K562 (cell line): ENCODE measurements at regions not wholly inside any gene's neighbourhood (a gene's known extent, or its start where the extent isn't known, plus 50 kb on each side); places are given as distances from the start of the nearest gene placed in this dataset.

Source experiments
- ATAC-seq: fragments of 200-7000 bp; cut with Tn5 transposase; 3 replicates; pipeline ENCODE4 v1.9.1; 2020; ENCODE audit warnings: moderate library complexity
- BruUV-seq: library from RNA; stranded (reverse); fragments of 400-500 nt; replicated peaks from 2 replicates; lab custom pipeline; 2021; lab: Mats Ljungman, UMichigan
- CTCF ChIA-PET: fragments of 300-600 bp; formaldehyde crosslinking; extraction: SDS; loops from one replicate; lab custom pipeline; 2021; ENCODE audit warnings: low intra/inter-chr PET ratio; lab: Yijun Ruan, JAX
- POLR2A ChIA-PET: fragments of 300-600, 350-650 bp; sonication (Branson Sonifier 250); formaldehyde crosslinking; extraction: SDS; loops from one replicate; lab custom pipeline; 2021; ENCODE audit warnings: antibody characterized with exemption, inconsistent platforms; lab: Yijun Ruan, JAX
- DNase-seq, 4 experiments: peaks; one replicate each; pipeline versions ENCODE4 v3.0.0 to v3.0.0-alpha.2; 2011 to 2018; ENCODE audit warnings: low spot score in 3 of 4, mixed read lengths in 3 of 4; ENCODE audit errors: extremely low read depth in 1 of 4
- FAIRE-seq: peaks from 2 replicates; lab custom pipeline; 2011; peaks lifted over from hg19 to GRCh38; lab: Jason Lieb, UNC
- H2AFZ ChIP-seq: 2 replicates; pipeline ENCODE4 v1.6.0; 2011; ENCODE audit warnings: low read depth, low read length, control low read depth, inconsistent platforms
- H3K27ac ChIP-seq: fragments of 200-600 bp; 3 replicates; pipeline ENCODE4 v1.8.0; 2011; ENCODE audit warnings: low read depth, mild to moderate bottlenecking, control low read depth, inconsistent platforms, low read length, moderate library complexity, mixed read lengths; ENCODE audit errors: extremely low read depth
- H3K27me3 ChIP-seq, 2 experiments: fragments of 300-600 bp in 1 of 2; 2 replicates in 1 of 2; 3 replicates in 1 of 2; pipeline versions ENCODE4 v1.6.0 to v1.8.0; 2011; ENCODE audit warnings: inconsistent platforms in 2 of 2, low read length in 2 of 2, mild to moderate bottlenecking in 1 of 2, mixed read lengths in 1 of 2, moderate library complexity in 1 of 2; ENCODE audit not compliant: control insufficient read depth in 2 of 2, insufficient read depth in 2 of 2
- H3K36me3 ChIP-seq: fragments of 300-600 bp; 3 replicates; pipeline ENCODE4 v1.8.0; 2011; ENCODE audit warnings: mild to moderate bottlenecking, low read length, inconsistent platforms; ENCODE audit not compliant: control insufficient read depth, insufficient read depth
- H3K4me1 ChIP-seq, 2 experiments: fragments of 200-600 bp in 1 of 2; replicated peaks in 1 of 2; 2 replicates in 1 of 2; 3 replicates in 1 of 2; pipeline versions ENCODE4 v1.5.1 to v1.8.0; 2011; ENCODE audit warnings: inconsistent platforms in 2 of 2, low read length in 2 of 2, mild to moderate bottlenecking in 1 of 2, mixed read lengths in 1 of 2, moderate library complexity in 1 of 2; ENCODE audit not compliant: control insufficient read depth in 2 of 2, insufficient read depth in 2 of 2
- H3K4me2 ChIP-seq: 2 replicates; pipeline ENCODE4 v1.6.1; 2011; ENCODE audit warnings: low read length, control low read depth, inconsistent platforms, mixed read lengths; ENCODE audit not compliant: insufficient read depth
- H3K4me3 ChIP-seq: fragments of 200-600 bp; sonication (generic), shearing (Covaris generic); 2 replicates; pipeline ENCODE4 v1.5.1; 2016; ENCODE audit warnings: control low read depth, inconsistent platforms
- H3K79me2 ChIP-seq: fragments of 200-600 bp; 3 replicates; pipeline ENCODE4 v1.8.0; 2011; ENCODE audit warnings: low read length, inconsistent platforms; ENCODE audit not compliant: control insufficient read depth, insufficient read depth
- H3K9ac ChIP-seq, 2 experiments: 2 replicates each; pipeline versions ENCODE4 v1.6.0 to v1.6.1; 2011; ENCODE audit warnings: low read depth in 2 of 2, low read length in 2 of 2, control low read depth in 1 of 2, inconsistent platforms in 1 of 2, mild to moderate bottlenecking in 1 of 2, mixed read lengths in 1 of 2; ENCODE audit not compliant: insufficient read depth in 1 of 2
- H3K9me1 ChIP-seq: one replicate; pipeline ENCODE4 v1.6.0; 2011; ENCODE audit warnings: inconsistent platforms, mild to moderate bottlenecking, low read length, moderate library complexity; ENCODE audit not compliant: control insufficient read depth, insufficient read depth
- H3K9me3 ChIP-seq: replicated peaks from 2 replicates; pipeline ENCODE4 v1.5.1; 2011; ENCODE audit warnings: low read depth, low read length, inconsistent platforms; ENCODE audit not compliant: control insufficient read depth, insufficient read depth
- H4K20me1 ChIP-seq: replicated peaks from 2 replicates; pipeline ENCODE4 v1.6.1; 2011; ENCODE audit warnings: low read length, inconsistent platforms, mixed read lengths; ENCODE audit not compliant: control insufficient read depth, insufficient read depth
- CEBPB ChIP-seq: fragments of 450-650 bp; IDR thresholded peaks from 2 replicates; pipeline ENCODE4 v1.6.1; 2016; ENCODE audit warnings: missing genetic modification characterization, missing compliant biosample characterization
- ETV6 ChIP-seq, 3 experiments: fragments of 150-350 bp in 1 of 3; sonication (generic) in 1 of 3; formaldehyde crosslinking in 1 of 3; IDR thresholded peaks; 2 replicates each; pipeline versions ENCODE4 v1.6.1 to v1.8.0; 2014 to 2022; ENCODE audit warnings: borderline replicate concordance in 2 of 3, low read depth in 2 of 3, antibody characterized with exemption in 1 of 3, low read length in 1 of 3, mild to moderate bottlenecking in 1 of 3, missing genetic modification reagents in 1 of 3
- HMBOX1 ChIP-seq: sonication (generic); IDR thresholded peaks from 2 replicates; pipeline ENCODE4 v1.6.1; 2016
- MLLT1 ChIP-seq, 2 experiments: fragments of 450-650 bp; IDR thresholded peaks; 2 replicates each; pipeline ENCODE4 v1.6.1; 2016
- NCOA2 ChIP-seq, 2 experiments: fragments of 450-650 bp; IDR thresholded peaks; 2 replicates each; pipeline ENCODE4 v1.6.1; 2018; ENCODE audit warnings: mild to moderate bottlenecking in 2 of 2, moderate library complexity in 1 of 2; ENCODE audit not compliant: partially characterized antibody in 2 of 2
- PKNOX1 ChIP-seq: fragments of 450-650 bp; IDR thresholded peaks from 2 replicates; pipeline ENCODE4 v1.6.1; 2016
- PRMT5 ChIP-seq: sonication (generic); formaldehyde crosslinking; IDR thresholded peaks from 2 replicates; pipeline ENCODE4 v1.5.0; 2020; ENCODE audit warnings: missing genetic modification reagents
- SREBF1 ChIP-seq: fragments of 150-350 bp; IDR thresholded peaks from 2 replicates; pipeline ENCODE4 v1.6.1; 2014; ENCODE audit warnings: antibody characterized with exemption, low read depth, low read length, borderline replicate concordance
- U2AF1 ChIP-seq: fragments of 200-400 bp; formaldehyde crosslinking; optimal IDR thresholded peaks from 2 replicates; pipeline ENCODE3; 2017; ENCODE audit warnings: mild to moderate bottlenecking, low read depth, low read length, moderate library complexity
- U2AF2 ChIP-seq: fragments of 200-400 bp; formaldehyde crosslinking; optimal IDR thresholded peaks from 2 replicates; pipeline ENCODE3; 2017; ENCODE audit warnings: low read depth, mild to moderate bottlenecking, low read length
- YBX1 ChIP-seq: fragments of 450-650 bp; IDR thresholded peaks from 2 replicates; pipeline ENCODE4 v1.7.1; 2016; ENCODE audit warnings: mild to moderate bottlenecking
- ZNF696 ChIP-seq: fragments of 250-450 bp; sonication (Bioruptor Pico); conservative IDR thresholded peaks from 2 replicates; pipeline ENCODE4 v1.4.0; 2020; ENCODE audit warnings: mild to moderate bottlenecking, moderate library complexity
- WGBS: fragments of 100-300 bp; shearing (Covaris generic); methylation state at CpG from one replicate; pipeline ENCODE4 v1.1.6; 2016; ENCODE audit warnings: low coverage, mixed read lengths; ENCODE audit not compliant: insufficient coverage; ENCODE audit errors: missing lambda C conversion rate; 5-methylcytosine and 5-hydroxymethylcytosine counted together
- in situ Hi-C: fragments of 300-500 bp; cut with MboI; formaldehyde crosslinking; loops from 4 replicates; pipeline ENCODE4 v1.15.0; 2018; ENCODE audit warnings: inconsistent platforms, mixed read lengths
- intact Hi-C: fragments of 100-400 bp; cut with micrococcal nuclease; formaldehyde crosslinking; loops from 2 replicates; pipeline ENCODE4 v1.14.2; 2022
- TF ChIP-seq, protein P1 (sequence below): sonication (generic); formaldehyde crosslinking; IDR thresholded peaks from 2 replicates; pipeline ENCODE4 v1.8.0; 2022; ENCODE audit warnings: missing genetic modification reagents, mild to moderate bottlenecking, borderline replicate concordance

GRCh38 chr2:217222309-217222910 lies 362.5 kb upstream of the TNP1 start (continued):
- TF ChIP-seq MLLT1 (IDR thresholded peaks at IDR 0.05) = peak in 1 of 2 experiments; percentile 93; a peak in 2 of 4 replicates
- TF ChIP-seq HMBOX1 = no peak

- 30% methylated on average over 3 of the region's 5 CpGs for WGBS
- H4K20me1 ChIP-seq = no peaks in the 10 kb centered on the region
- in situ Hi-C loops (no loop called here), intact Hi-C loops (no loop called here)
- H2AFZ ChIP-seq = no peak overlapping the region
- H3K9me1 ChIP-seq = no peaks in the 10 kb centered on the region
- H3K9me3 ChIP-seq = no peaks in the 10 kb centered on the region
- POLR2A ChIA-PET = interaction anchor here (0.7 kb wide), 1 partner anchor 62 kb away, joined by 4 read pairs; no protein-coding TSS in a partner anchor
- no TSS peak for BruUV-seq
- H3K36me3 ChIP-seq = no peaks in the 10 kb centered on the region
- CTCF ChIA-PET = no interaction called here
- H3K27ac ChIP-seq = no peak overlapping the region
- peaks cover 0 to 17% of the 10 kb centered on the region in 2 experiments for H3K4me1 ChIP-seq
- no peak for DNase-seq
- no peak overlapping the region for H3K4me2 ChIP-seq
- H3K9ac ChIP-seq = no peak overlapping the region
- no peaks in the 10 kb centered on the region for H3K79me2 ChIP-seq
- no peak overlapping the region for H3K4me3 ChIP-seq
- ATAC-seq = no peak
- FAIRE-seq = no peak
- no peaks in the 10 kb centered on the region for H3K27me3 ChIP-seq
- TF ChIP-seq, protein P1, sequence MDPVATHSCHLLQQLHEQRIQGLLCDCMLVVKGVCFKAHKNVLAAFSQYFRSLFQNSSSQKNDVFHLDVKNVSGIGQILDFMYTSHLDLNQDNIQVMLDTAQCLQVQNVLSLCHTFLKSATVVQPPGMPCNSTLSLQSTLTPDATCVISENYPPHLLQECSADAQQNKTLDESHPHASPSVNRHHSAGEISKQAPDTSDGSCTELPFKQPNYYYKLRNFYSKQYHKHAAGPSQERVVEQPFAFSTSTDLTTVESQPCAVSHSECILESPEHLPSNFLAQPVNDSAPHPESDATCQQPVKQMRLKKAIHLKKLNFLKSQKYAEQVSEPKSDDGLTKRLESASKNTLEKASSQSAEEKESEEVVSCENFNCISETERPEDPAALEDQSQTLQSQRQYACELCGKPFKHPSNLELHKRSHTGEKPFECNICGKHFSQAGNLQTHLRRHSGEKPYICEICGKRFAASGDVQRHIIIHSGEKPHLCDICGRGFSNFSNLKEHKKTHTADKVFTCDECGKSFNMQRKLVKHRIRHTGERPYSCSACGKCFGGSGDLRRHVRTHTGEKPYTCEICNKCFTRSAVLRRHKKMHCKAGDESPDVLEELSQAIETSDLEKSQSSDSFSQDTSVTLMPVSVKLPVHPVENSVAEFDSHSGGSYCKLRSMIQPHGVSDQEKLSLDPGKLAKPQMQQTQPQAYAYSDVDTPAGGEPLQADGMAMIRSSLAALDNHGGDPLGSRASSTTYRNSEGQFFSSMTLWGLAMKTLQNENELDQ (CRISPR knock-in tag) = no peak
- TF ChIP-seq PRMT5 (CRISPR knock-in tag) (no peak), ZNF696 (CRISPR knock-in tag) (no peak), U2AF1 (no peak), SREBF1 (no peak), U2AF2 (no peak), ETV6 (IDR thresholded peaks at IDR 0.05; ENCODE audit: borderline replicate concordance in 1 of 2, low read depth in 2 of 2, low read length in 1 of 2) (no peak), ETV6 (CRISPR knock-in tag; IDR thresholded peaks at IDR 0.05; ENCODE audit: borderline replicate concordance) (no peak), PKNOX1 (no peak), YBX1 (no peak), NCOA2 (IDR thresholded peaks at IDR 0.05; ENCODE audit: partially characterized antibody in 2 of 2) (no peak), CEBPB (tag) (no peak)
Measured at GRCh38 chr2:217220228-217221013, 360.6 kb upstream of the TNP1 start.
